GM12878 (cell line): ENCODE measurements at regions not wholly inside any gene's neighbourhood (a gene's known extent, or its start where the extent isn't known, plus 50 kb on each side); places are given as distances from the start of the nearest gene placed in this dataset.

Experiments
- ATAC-seq: fragments of 200-7000 bp; cut with Tn5 transposase; 3 replicates; pipeline ENCODE4 v1.9.1; 2020; ENCODE audit warnings: mild to moderate bottlenecking, moderate library complexity
- BruUV-seq: library from RNA; stranded (reverse); fragments of 400-500 nt; replicated peaks from 2 replicates; lab custom pipeline; 2021; lab: Mats Ljungman, UMichigan
- CTCF ChIA-PET: fragments of 300-600 bp; sonication (Branson Sonifier 250); formaldehyde crosslinking; extraction: SDS; loops from one replicate; lab custom pipeline; 2021; ENCODE audit warnings: inconsistent platforms; lab: Yijun Ruan, JAX
- POLR2A ChIA-PET: fragments of 350-600 bp; formaldehyde crosslinking; extraction: SDS; loops from one replicate; lab custom pipeline; 2021; ENCODE audit warnings: inconsistent platforms; lab: Charles Lee
- RAD21 ChIA-PET: fragments of 300-600 bp; sonication (Branson Sonifier 250); formaldehyde crosslinking; loops from one replicate; lab custom pipeline; 2023; ENCODE audit warnings: antibody characterized with exemption; ENCODE audit not compliant: unreplicated experiment; lab: Charles Lee
- SMC1A ChIA-PET: fragments of 300-600 bp; sonication (Branson Sonifier 250); formaldehyde crosslinking; loops from one replicate; lab custom pipeline; 2023; ENCODE audit not compliant: unreplicated experiment, uncharacterized antibody; lab: Charles Lee
- DNase-seq: peaks from one replicate; pipeline ENCODE4 v3.0.0-alpha.2; 2011; ENCODE audit warnings: low read depth, low spot score
- FAIRE-seq: peaks from 3 replicates; lab custom pipeline; 2011; peaks lifted over from hg19 to GRCh38; lab: Jason Lieb, UNC
- H2AFZ ChIP-seq: 2 replicates; pipeline ENCODE4 v1.6.0; 2011; ENCODE audit warnings: low read depth, low read length, control low read depth; ENCODE audit not compliant: control insufficient read depth
- H3K27ac ChIP-seq: 2 replicates; pipeline ENCODE4 v1.5.1; 2011; ENCODE audit warnings: control low read depth; ENCODE audit not compliant: control insufficient read depth, insufficient read depth
- H3K27me3 ChIP-seq, 2 experiments: replicated peaks in 1 of 2; 2 replicates each; pipeline versions ENCODE4 v1.6.0 to v1.6.1; 2011; ENCODE audit warnings: low read length in 1 of 2; ENCODE audit not compliant: control insufficient read depth in 2 of 2, insufficient read depth in 2 of 2
- H3K36me3 ChIP-seq, 2 experiments: 2 replicates each; pipeline ENCODE4 v1.5.1; 2011; ENCODE audit warnings: low read length in 1 of 2; ENCODE audit not compliant: control insufficient read depth in 2 of 2, insufficient read depth in 2 of 2
- H3K4me1 ChIP-seq: 2 replicates; pipeline ENCODE4 v1.6.1; 2011; ENCODE audit warnings: mild to moderate bottlenecking, low read length, moderate library complexity, mixed read lengths; ENCODE audit not compliant: control insufficient read depth, insufficient read depth
- H3K4me2 ChIP-seq: 2 replicates; pipeline ENCODE4 v1.6.0; 2011; ENCODE audit warnings: control low read depth; ENCODE audit not compliant: control insufficient read depth, insufficient read depth
- H3K4me3 ChIP-seq: fragments of 200-600 bp; sonication (generic); 2 replicates; pipeline ENCODE4 v1.5.1; 2016
- H3K79me2 ChIP-seq: 2 replicates; pipeline ENCODE4 v1.6.0; 2011; ENCODE audit warnings: low read length; ENCODE audit not compliant: control insufficient read depth, insufficient read depth
- H3K9ac ChIP-seq: 2 replicates; pipeline ENCODE4 v1.8.0; 2011; ENCODE audit warnings: low read length, control low read depth, mixed read lengths; ENCODE audit not compliant: control insufficient read depth, insufficient read depth
- H3K9me3 ChIP-seq: replicated peaks from 3 replicates; pipeline ENCODE4 v1.5.1; 2011; ENCODE audit warnings: mild to moderate bottlenecking, low read length; ENCODE audit not compliant: control insufficient read depth, insufficient read depth
- H4K20me1 ChIP-seq: 2 replicates; pipeline ENCODE4 v1.6.0; 2011; ENCODE audit not compliant: control insufficient read depth, insufficient read depth
- ATF7 ChIP-seq: fragments of 450-650 bp; IDR thresholded peaks from 2 replicates; pipeline ENCODE4 v1.6.1; 2016; ENCODE audit warnings: low read depth, mild to moderate bottlenecking
- ETV6 ChIP-seq, 2 experiments: fragments of 450-650 bp in 1 of 2; IDR thresholded peaks in 1 of 2; conservative IDR thresholded peaks in 1 of 2; 2 replicates each; pipeline ENCODE4 v1.6.1; 2014; ENCODE audit warnings: antibody characterized with exemption in 1 of 2, borderline replicate concordance in 1 of 2, low read depth in 1 of 2, mild to moderate bottlenecking in 1 of 2, moderate library complexity in 1 of 2
- FOXK2 ChIP-seq: fragments of 450-650 bp; IDR thresholded peaks from 2 replicates; pipeline ENCODE4 v1.6.1; 2017; ENCODE audit warnings: mild to moderate bottlenecking, moderate library complexity
- HCFC1 ChIP-seq: fragments of 150-350 bp; IDR thresholded peaks from 2 replicates; pipeline ENCODE4 v1.6.1; 2014; ENCODE audit warnings: low read length
- IKZF1 ChIP-seq: fragments of 450-650 bp; conservative IDR thresholded peaks from 2 replicates; pipeline ENCODE4 v1.6.1; 2017; ENCODE audit warnings: antibody characterized with exemption, mild to moderate bottlenecking
- NR2F1 ChIP-seq: fragments of 450-650 bp; conservative IDR thresholded peaks from 2 replicates; pipeline ENCODE4 v1.6.1; 2017; ENCODE audit warnings: mild to moderate bottlenecking
- POLR2AphosphoS5 ChIP-seq: IDR thresholded peaks from 2 replicates; pipeline ENCODE4 v1.6.1; 2011; ENCODE audit warnings: mild to moderate bottlenecking, low read length, inconsistent platforms
- SREBF2 ChIP-seq: IDR thresholded peaks from 2 replicates; pipeline ENCODE4 v1.6.1; 2012; ENCODE audit warnings: mild to moderate bottlenecking, low read length
- WGBS: methylation state at CpG from one replicate; pipeline ENCODE4 v1.1.6; 2016; ENCODE audit warnings: low lambda C conversion rate; ENCODE audit not compliant: insufficient replicate concordance, insufficient coverage; ENCODE audit errors: missing lambda C conversion rate; 5-methylcytosine and 5-hydroxymethylcytosine counted together
- in situ Hi-C: fragments of 300-500 bp; cut with MboI; formaldehyde crosslinking; loops from 9 replicates; pipeline ENCODE4 v1.14.3; 2018; ENCODE audit warnings: mixed read lengths
- intact Hi-C: fragments of 100-400 bp; cut with micrococcal nuclease; formaldehyde crosslinking; loops from one replicate; pipeline ENCODE4 v1.14.2; 2022; ENCODE audit not compliant: unreplicated experiment
- TF ChIP-seq, protein P1 (sequence below): fragments of 450-650 bp; IDR thresholded peaks from 2 replicates; pipeline ENCODE4 v1.6.1; 2018; ENCODE audit warnings: mild to moderate bottlenecking, low read depth, moderate library complexity; ENCODE audit not compliant: partially characterized antibody
- TF ChIP-seq, protein P2 (sequence below): fragments of 450-650 bp; IDR thresholded peaks from 2 replicates; pipeline ENCODE4 v1.6.1; 2017; ENCODE audit warnings: mild to moderate bottlenecking, low read depth, inconsistent platforms; ENCODE audit not compliant: poor library complexity, severe bottlenecking
- TF ChIP-seq, protein P3 (sequence below): fragments of 450-650 bp; IDR thresholded peaks from 2 replicates; pipeline ENCODE4 v1.6.1; 2016; ENCODE audit warnings: mild to moderate bottlenecking, moderate library complexity, borderline replicate concordance
- TF ChIP-seq, protein P4 (sequence below): fragments of 150-350 bp; IDR thresholded peaks from 2 replicates; pipeline ENCODE4 v1.6.1; 2014; ENCODE audit warnings: mild to moderate bottlenecking, low read depth, low read length

DNA sequence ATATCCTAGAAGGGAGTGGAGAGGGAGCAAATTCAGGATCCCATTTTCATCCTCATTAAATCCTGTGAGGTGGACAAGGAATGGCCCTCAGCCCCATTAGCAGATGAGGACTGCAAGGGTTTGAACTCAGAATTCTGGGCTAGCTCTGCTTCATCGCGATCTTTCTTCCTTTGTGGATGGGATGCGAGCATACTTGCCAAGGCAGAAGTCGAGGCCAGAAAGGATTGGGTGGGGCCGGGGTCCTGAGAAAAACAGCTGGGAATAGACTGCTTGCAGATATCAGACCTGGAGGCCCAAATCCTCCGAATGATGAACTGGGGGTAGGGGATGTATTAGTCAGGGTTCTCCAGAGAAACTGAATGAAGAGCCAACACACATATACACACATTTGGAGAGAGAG is 179.0 kb downstream of the CHST1 start:
- Histone ChIP-seq H3K27me3 (peaks cover 0 to 3% of the 10 kb centered on the region in 2 experiments; a peak in 2 of 4 replicates), H2AFZ (no peak overlapping the region), H3K4me2 (no peak overlapping the region), H3K36me3 (no peaks in the 10 kb centered on the region), H3K4me3 (no peak overlapping the region), H3K27ac (no peak overlapping the region), H3K4me1 (no peaks in the 10 kb centered on the region), H3K9ac (no peak overlapping the region), H4K20me1 (no peaks in the 10 kb centered on the region), H3K79me2 (no peaks in the 10 kb centered on the region), H3K9me3 (no peaks in the 10 kb centered on the region)
- no peak for DNase-seq
- ChIA-PET CTCF (interaction anchor here (0.6 to 1.3 kb wide), 2 partner anchors 85 to 285 kb away, joined by 3 to 4 read pairs; no protein-coding TSS in a partner anchor), SMC1A (no interaction called here), POLR2A (no interaction called here), RAD21 (no interaction called here)
- intact Hi-C loops (no loop called here), in situ Hi-C loops (no loop called here)
- WGBS = 50% methylated on average over 6 of the region's 6 CpGs
- BruUV-seq = no TSS peak
- ATAC-seq = no peak
- FAIRE-seq = no peak
- TF ChIP-seq, protein P1, sequence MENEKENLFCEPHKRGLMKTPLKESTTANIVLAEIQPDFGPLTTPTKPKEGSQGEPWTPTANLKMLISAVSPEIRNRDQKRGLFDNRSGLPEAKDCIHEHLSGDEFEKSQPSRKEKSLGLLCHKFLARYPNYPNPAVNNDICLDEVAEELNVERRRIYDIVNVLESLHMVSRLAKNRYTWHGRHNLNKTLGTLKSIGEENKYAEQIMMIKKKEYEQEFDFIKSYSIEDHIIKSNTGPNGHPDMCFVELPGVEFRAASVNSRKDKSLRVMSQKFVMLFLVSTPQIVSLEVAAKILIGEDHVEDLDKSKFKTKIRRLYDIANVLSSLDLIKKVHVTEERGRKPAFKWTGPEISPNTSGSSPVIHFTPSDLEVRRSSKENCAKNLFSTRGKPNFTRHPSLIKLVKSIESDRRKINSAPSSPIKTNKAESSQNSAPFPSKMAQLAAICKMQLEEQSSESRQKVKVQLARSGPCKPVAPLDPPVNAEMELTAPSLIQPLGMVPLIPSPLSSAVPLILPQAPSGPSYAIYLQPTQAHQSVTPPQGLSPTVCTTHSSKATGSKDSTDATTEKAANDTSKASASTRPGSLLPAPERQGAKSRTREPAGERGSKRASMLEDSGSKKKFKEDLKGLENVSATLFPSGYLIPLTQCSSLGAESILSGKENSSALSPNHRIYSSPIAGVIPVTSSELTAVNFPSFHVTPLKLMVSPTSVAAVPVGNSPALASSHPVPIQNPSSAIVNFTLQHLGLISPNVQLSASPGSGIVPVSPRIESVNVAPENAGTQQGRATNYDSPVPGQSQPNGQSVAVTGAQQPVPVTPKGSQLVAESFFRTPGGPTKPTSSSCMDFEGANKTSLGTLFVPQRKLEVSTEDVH = no peak
- TF ChIP-seq, protein P2, sequence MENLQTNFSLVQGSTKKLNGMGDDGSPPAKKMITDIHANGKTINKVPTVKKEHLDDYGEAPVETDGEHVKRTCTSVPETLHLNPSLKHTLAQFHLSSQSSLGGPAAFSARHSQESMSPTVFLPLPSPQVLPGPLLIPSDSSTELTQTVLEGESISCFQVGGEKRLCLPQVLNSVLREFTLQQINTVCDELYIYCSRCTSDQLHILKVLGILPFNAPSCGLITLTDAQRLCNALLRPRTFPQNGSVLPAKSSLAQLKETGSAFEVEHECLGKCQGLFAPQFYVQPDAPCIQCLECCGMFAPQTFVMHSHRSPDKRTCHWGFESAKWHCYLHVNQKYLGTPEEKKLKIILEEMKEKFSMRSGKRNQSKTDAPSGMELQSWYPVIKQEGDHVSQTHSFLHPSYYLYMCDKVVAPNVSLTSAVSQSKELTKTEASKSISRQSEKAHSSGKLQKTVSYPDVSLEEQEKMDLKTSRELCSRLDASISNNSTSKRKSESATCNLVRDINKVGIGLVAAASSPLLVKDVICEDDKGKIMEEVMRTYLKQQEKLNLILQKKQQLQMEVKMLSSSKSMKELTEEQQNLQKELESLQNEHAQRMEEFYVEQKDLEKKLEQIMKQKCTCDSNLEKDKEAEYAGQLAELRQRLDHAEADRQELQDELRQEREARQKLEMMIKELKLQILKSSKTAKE = no peak
- no peak for TF ChIP-seq ATF7
- TF ChIP-seq ETV6 (conservative IDR thresholded peaks at IDR 0.05 in 1 of 2, IDR thresholded peaks at IDR 0.05 in 1 of 2; ENCODE audit: borderline replicate concordance in 1 of 2, low read depth in 1 of 2) = no peak
- TF ChIP-seq, protein P3, sequence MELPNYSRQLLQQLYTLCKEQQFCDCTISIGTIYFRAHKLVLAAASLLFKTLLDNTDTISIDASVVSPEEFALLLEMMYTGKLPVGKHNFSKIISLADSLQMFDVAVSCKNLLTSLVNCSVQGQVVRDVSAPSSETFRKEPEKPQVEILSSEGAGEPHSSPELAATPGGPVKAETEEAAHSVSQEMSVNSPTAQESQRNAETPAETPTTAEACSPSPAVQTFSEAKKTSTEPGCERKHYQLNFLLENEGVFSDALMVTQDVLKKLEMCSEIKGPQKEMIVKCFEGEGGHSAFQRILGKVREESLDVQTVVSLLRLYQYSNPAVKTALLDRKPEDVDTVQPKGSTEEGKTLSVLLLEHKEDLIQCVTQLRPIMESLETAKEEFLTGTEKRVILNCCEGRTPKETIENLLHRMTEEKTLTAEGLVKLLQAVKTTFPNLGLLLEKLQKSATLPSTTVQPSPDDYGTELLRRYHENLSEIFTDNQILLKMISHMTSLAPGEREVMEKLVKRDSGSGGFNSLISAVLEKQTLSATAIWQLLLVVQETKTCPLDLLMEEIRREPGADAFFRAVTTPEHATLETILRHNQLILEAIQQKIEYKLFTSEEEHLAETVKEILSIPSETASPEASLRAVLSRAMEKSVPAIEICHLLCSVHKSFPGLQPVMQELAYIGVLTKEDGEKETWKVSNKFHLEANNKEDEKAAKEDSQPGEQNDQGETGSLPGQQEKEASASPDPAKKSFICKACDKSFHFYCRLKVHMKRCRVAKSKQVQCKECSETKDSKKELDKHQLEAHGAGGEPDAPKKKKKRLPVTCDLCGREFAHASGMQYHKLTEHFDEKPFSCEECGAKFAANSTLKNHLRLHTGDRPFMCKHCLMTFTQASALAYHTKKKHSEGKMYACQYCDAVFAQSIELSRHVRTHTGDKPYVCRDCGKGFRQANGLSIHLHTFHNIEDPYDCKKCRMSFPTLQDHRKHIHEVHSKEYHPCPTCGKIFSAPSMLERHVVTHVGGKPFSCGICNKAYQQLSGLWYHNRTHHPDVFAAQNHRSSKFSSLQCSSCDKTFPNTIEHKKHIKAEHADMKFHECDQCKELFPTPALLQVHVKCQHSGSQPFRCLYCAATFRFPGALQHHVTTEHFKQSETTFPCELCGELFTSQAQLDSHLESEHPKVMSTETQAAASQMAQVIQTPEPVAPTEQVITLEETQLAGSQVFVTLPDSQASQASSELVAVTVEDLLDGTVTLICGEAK = no peak
- no peak for TF ChIP-seq POLR2AphosphoS5
- no peak for TF ChIP-seq NR2F1
- no peak for TF ChIP-seq SREBF2
- no peak for TF ChIP-seq HCFC1
- TF ChIP-seq FOXK2 = no peak
- TF ChIP-seq, protein P4, sequence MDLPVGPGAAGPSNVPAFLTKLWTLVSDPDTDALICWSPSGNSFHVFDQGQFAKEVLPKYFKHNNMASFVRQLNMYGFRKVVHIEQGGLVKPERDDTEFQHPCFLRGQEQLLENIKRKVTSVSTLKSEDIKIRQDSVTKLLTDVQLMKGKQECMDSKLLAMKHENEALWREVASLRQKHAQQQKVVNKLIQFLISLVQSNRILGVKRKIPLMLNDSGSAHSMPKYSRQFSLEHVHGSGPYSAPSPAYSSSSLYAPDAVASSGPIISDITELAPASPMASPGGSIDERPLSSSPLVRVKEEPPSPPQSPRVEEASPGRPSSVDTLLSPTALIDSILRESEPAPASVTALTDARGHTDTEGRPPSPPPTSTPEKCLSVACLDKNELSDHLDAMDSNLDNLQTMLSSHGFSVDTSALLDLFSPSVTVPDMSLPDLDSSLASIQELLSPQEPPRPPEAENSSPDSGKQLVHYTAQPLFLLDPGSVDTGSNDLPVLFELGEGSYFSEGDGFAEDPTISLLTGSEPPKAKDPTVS = no peak
- no peak for TF ChIP-seq IKZF1
